ENCODE measurements at regions not wholly inside any gene's neighbourhood (a gene's known extent, or its start where the extent isn't known, plus 50 kb on each side); places are given as distances from the start of the nearest gene placed in this dataset.
"Not testable (repeated sequence)": the region's sequence is repeated elsewhere in the genome, so short reads cannot be mapped to it uniquely, and the experiment has no call there.

- no peak for DNase-seq (ENCODE audit: low read depth in 2 of 2)
Measured at GRCh38 chrX:124238268-124238667, 94.2 kb upstream of the TEX13D start.

- DNase-seq (ENCODE audit: low read depth in 2 of 2), result no peak
Measured at GRCh38 chrX:124239324-124239723, 93.1 kb upstream of the TEX13D start.

GRCh38 chrX:124239911-124240310 lies 92.5 kb upstream of the TEX13D start:
- DNase-seq (ENCODE audit: low read depth in 2 of 2), result no peak

- DNase-seq (ENCODE audit: low read depth in 2 of 2), result no peak
Measured at GRCh38 chrX:124240422-124240821, 92.0 kb upstream of the TEX13D start.

- DNase-seq (ENCODE audit: low read depth in 2 of 2), result no peak
Measured at GRCh38 chrX:124242131-124242530, 90.3 kb upstream of the TEX13D start.

- DNase-seq (ENCODE audit: low read depth in 2 of 2), result no peak
Measured at GRCh38 chrX:124249345-124249744, 83.1 kb upstream of the TEX13D start.

- no peak for DNase-seq (ENCODE audit: low read depth in 2 of 2)
Measured at GRCh38 chrX:124250835-124251437, 81.5 kb upstream of the TEX13D start.

- DNase-seq (ENCODE audit: low read depth in 2 of 2), result no peak
Measured at GRCh38 chrX:124254611-124255010, 77.8 kb upstream of the TEX13D start.

- DNase-seq (ENCODE audit: low read depth in 2 of 2), result no peak
Measured at GRCh38 chrX:124256216-124256615, 76.2 kb upstream of the TEX13D start.

GRCh38 chrX:124256629-124257380 lies 75.7 kb upstream of the TEX13D start:
- no peak for DNase-seq (ENCODE audit: low read depth in 2 of 2)

- no peak for DNase-seq (ENCODE audit: low read depth in 2 of 2)
Measured at GRCh38 chrX:124257924-124258702, 74.3 kb upstream of the TEX13D start.

GRCh38 chrX:124260845-124261244 lies 71.6 kb upstream of the TEX13D start:
- DNase-seq (ENCODE audit: low read depth in 2 of 2), result no peak

GRCh38 chrX:124263743-124264142 lies 68.7 kb upstream of the TEX13D start:
- no peak for DNase-seq (ENCODE audit: low read depth in 2 of 2)

GRCh38 chrX:124268099-124268498 lies 64.4 kb upstream of the TEX13D start:
- no peak for DNase-seq (ENCODE audit: low read depth in 2 of 2)

GRCh38 chrX:124269881-124270280 lies 62.6 kb upstream of the TEX13D start:
- no peak for DNase-seq (ENCODE audit: low read depth in 2 of 2)

- DNase-seq (ENCODE audit: low read depth in 2 of 2), result not testable (repeated sequence)
Measured at GRCh38 chrX:124271599-124271998, 60.9 kb upstream of the TEX13D start.

GRCh38 chrX:124272370-124272982 lies 60.0 kb upstream of the TEX13D start:
- DNase-seq (ENCODE audit: low read depth in 2 of 2), result no peak

- no peak for DNase-seq (ENCODE audit: low read depth in 2 of 2)
Measured at GRCh38 chrX:124274438-124275181, 57.9 kb upstream of the TEX13D start.

GRCh38 chrX:124275182-124275894 lies 57.1 kb upstream of the TEX13D start:
- DNase-seq (ENCODE audit: low read depth in 2 of 2), result no peak

GRCh38 chrX:124280294-124280902 lies 52.1 kb upstream of the TEX13D start:
- DNase-seq (ENCODE audit: low read depth in 2 of 2), result no peak

- no peak for DNase-seq (ENCODE audit: low read depth in 2 of 2)
Measured at GRCh38 chrX:124282580-124282979, 49.9 kb upstream of the TEX13D start.

Measured in stimulated activated CD4-positive, alpha-beta T cell treated with anti-CD3 and anti-CD28 coated beads, Interleukin-1b, Interleukin-23, amount 100 ng/mL, for 4 hours (primary cell).